NCI-H2196 (cell line): ENCODE measurements at regions not wholly inside any gene's neighbourhood (a gene's known extent, or its start where the extent isn't known, plus 50 kb on each side); places are given as distances from the start of the nearest gene placed in this dataset.
"Not testable (repeated sequence)": the region's sequence is repeated elsewhere in the genome, so short reads cannot be mapped to it uniquely, and the experiment has no call there.

ENCODE experiments used
- DNase-seq: peaks from one replicate; lab custom pipeline; 2025; ENCODE audit not compliant: unreplicated experiment; lab: John Stamatoyannopoulos, UW

- no peak for DNase-seq
These were observed 430.4 kb upstream of the RUNX1 start for GRCh38 chr21:35479529-35479928.

- DNase-seq = no peak
These were observed 430.0 kb upstream of the RUNX1 start for GRCh38 chr21:35479065-35479448.

- no peak for DNase-seq
These were observed 429.3 kb upstream of the RUNX1 start for GRCh38 chr21:35478161-35479064.

GRCh38 chr21:35477622-35478021, 428.5 kb upstream of the RUNX1 start:
- DNase-seq = no peak

GRCh38 chr21:35476621-35477395, 427.7 kb upstream of the RUNX1 start:
- DNase-seq = no peak

- no peak for DNase-seq
These were observed 426.7 kb upstream of the RUNX1 start for GRCh38 chr21:35475762-35476161.

GRCh38 chr21:35475009-35475408, 425.9 kb upstream of the RUNX1 start:
- no peak for DNase-seq

- DNase-seq = no peak
These were observed 424.4 kb upstream of the RUNX1 start for GRCh38 chr21:35473496-35473895.

- DNase-seq = no peak
These were observed 421.4 kb upstream of the RUNX1 start for GRCh38 chr21:35470522-35470921.

- no peak for DNase-seq
These were observed 420.4 kb upstream of the RUNX1 start for GRCh38 chr21:35469498-35469897.

GRCh38 chr21:35468991-35469390, 419.9 kb upstream of the RUNX1 start:
- DNase-seq = no peak

GRCh38 chr21:35467566-35467965, 418.5 kb upstream of the RUNX1 start:
- no peak for DNase-seq

GRCh38 chr21:35466681-35467080, 417.6 kb upstream of the RUNX1 start:
- DNase-seq = not testable (repeated sequence)

GRCh38 chr21:35465741-35466140, 416.6 kb upstream of the RUNX1 start:
- no peak for DNase-seq

GRCh38 chr21:35461700-35462099, 412.6 kb upstream of the RUNX1 start:
- DNase-seq = no peak

GRCh38 chr21:35460441-35460840, 411.3 kb upstream of the RUNX1 start:
- DNase-seq = no peak

- no peak for DNase-seq
These were observed 409.3 kb upstream of the RUNX1 start for GRCh38 chr21:35458405-35458804.

GRCh38 chr21:35457097-35457804, 408.1 kb upstream of the RUNX1 start:
- no peak for DNase-seq

GRCh38 chr21:35451276-35451675, 402.2 kb upstream of the RUNX1 start:
- DNase-seq = no peak

- no peak for DNase-seq
These were observed 401.7 kb upstream of the RUNX1 start for GRCh38 chr21:35450830-35451229.

- no peak for DNase-seq
These were observed 400.7 kb upstream of the RUNX1 start for GRCh38 chr21:35449846-35450245.
